NOMO-1 (cell line): ENCODE measurements at regions not wholly inside any gene's neighbourhood (a gene's known extent, or its start where the extent isn't known, plus 50 kb on each side); places are given as distances from the start of the nearest gene placed in this dataset.

Source experiments
- DNase-seq, 2 experiments: peaks; one replicate each; lab custom pipeline; 2025; ENCODE audit not compliant: unreplicated experiment in 2 of 2; lab: John Stamatoyannopoulos, UW

GRCh38 chr2:146950911-146951310, 893.9 kb upstream of the ACVR2A start:
- DNase-seq, result no peak

DNA sequence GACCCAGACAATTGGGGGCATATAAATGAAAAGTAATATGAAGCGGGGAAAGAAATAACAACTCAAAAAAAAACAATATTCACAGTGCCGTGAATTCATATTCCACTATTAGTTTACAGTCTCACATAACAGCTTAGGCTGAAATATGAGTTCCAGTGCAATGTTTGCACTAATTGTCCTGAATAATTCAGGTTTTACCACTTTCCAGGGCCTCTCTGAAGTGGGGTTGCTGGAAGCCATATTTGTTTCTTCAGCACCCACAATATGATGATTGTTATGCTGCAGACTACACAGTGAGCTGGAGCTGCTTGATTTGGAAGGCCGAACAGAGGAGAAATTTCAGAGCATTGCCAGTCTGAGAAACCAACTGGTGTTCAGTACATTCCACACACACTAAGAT, 894.5 kb upstream of the ACVR2A start:
- no peak for DNase-seq

DNA sequence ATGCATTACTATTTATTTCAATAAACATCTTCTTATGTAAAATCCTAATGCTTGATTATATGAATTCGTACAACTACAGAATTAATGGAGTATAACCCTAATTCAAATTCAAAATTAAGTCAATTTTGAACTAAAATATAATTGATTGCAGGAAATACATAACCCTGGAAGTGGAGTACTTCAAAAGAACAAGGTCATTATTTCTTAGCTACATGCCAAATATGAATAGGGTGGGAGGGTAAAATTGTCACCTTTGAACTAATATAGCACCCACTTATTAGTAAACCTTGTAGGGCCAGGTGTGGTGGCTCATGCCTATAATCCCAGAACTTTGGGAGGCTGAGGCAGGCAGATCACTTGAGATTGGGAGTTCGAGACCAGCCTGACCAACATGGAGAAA, 895.4 kb upstream of the ACVR2A start:
- DNase-seq, result no peak

- DNase-seq, result no peak
These were observed 900.2 kb upstream of the ACVR2A start for GRCh38 chr2:146944601-146945000.

- DNase-seq, result no peak
These were observed 904.7 kb upstream of the ACVR2A start for GRCh38 chr2:146939991-146940685.

- DNase-seq, result no peak
These were observed 909.9 kb upstream of the ACVR2A start for GRCh38 chr2:146934921-146935320.

DNA sequence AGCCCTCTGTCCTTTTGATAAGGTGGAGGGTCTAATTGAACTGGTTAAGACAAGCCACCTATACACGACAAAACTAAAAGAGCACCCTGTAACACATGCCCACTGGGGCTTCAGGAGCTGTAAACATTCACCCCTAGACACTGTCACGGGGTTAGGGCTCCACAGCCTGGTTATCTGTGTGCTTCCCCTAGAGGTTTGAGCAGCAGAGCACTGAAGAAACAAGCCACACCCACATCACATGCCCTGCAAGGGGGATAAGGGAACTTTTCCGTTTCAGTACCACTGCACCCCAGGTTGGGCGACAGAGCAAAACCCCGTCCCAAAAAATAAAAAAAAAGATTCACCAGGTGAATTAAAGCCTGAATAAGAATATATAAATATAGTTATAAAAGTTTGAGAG, 913.7 kb upstream of the ACVR2A start:
- no peak for DNase-seq

- DNase-seq, result no peak
These were observed 917.6 kb upstream of the ACVR2A start for GRCh38 chr2:146927080-146927711.

DNA sequence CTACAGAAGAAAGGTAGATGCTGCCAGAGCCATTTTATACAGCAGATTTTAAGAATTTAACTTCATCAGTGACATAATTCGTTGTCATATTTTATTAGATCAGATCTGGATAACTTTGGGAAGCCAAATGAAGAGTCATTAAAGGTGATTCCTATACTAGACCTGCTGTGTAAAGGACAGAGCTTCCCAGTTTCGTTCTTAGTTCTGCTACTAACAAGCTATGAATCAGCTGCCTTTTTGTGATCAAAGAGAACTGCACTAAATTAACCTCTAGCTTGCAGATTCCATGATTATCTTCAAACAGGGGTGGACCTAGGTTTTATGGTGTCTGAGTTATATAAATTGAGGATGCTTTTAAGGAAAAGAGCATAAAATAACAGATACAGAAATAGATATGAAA, 926.5 kb upstream of the ACVR2A start:
- DNase-seq, result no peak

- no peak for DNase-seq
These were observed 927.3 kb upstream of the ACVR2A start for GRCh38 chr2:146917431-146918042.

GRCh38 chr2:146916914-146917313, 927.9 kb upstream of the ACVR2A start:
- no peak for DNase-seq

GRCh38 chr2:146913476-146913875, 931.4 kb upstream of the ACVR2A start:
- DNase-seq, result no peak

- DNase-seq, result no peak
These were observed 932.3 kb upstream of the ACVR2A start for GRCh38 chr2:146912536-146912935.

- no peak for DNase-seq
These were observed 936.1 kb upstream of the ACVR2A start for GRCh38 chr2:146908776-146909175.

GRCh38 chr2:146898083-146898482, 946.7 kb upstream of the ACVR2A start:
- no peak for DNase-seq

GRCh38 chr2:146894514-146894913, 950.3 kb upstream of the ACVR2A start:
- DNase-seq, result no peak

GRCh38 chr2:146893500-146894041, 951.3 kb upstream of the ACVR2A start:
- DNase-seq, result no peak

DNA sequence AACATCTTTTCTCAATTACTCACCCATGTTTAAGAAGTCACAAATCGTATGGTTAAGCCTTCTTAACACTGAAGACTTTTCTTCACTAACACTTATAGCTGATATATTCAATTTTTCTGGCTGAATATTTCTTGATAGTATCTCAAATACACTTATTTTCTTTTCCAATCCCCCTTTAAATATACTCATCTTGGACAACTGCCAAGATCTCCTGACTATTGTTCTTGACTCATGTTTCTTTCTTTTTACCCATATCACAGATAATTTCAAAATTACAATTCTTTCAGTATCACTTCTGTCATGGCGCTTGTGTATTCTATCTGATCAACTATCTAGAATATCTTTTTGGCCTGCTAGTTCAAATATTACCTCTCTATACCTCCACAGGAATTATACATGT, 954.3 kb upstream of the ACVR2A start:
- DNase-seq, result no peak

- DNase-seq, result no peak
These were observed 964.9 kb upstream of the ACVR2A start for GRCh38 chr2:146879882-146880281.

GRCh38 chr2:146874260-146874658, 970.6 kb upstream of the ACVR2A start:
- no peak for DNase-seq

GRCh38 chr2:146873646-146874259, 971.1 kb upstream of the ACVR2A start:
- no peak for DNase-seq

DNA sequence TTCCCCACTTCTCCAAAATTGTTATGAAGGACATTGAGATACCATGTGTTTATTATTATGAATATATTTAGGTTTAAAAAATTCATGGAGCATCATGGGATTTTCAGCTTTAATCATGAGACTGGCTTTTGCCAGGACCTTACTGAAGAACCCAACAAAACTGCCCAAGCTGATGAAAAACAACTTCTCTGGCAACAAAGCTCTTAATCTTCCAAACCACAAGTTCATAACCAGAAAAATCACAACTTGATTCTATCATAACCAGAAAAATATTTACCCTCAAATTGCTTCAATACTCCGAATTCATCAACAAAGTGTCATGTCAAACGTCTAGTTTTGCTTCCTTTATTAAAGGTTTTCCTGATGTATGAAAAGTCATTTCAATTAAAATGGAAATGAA, 971.8 kb upstream of the ACVR2A start:
- DNase-seq, result no peak
